Astrocyte of the cerebellum (primary cell): ENCODE measurements at regions not wholly inside any gene's neighbourhood (a gene's known extent, or its start where the extent isn't known, plus 50 kb on each side); places are given as distances from the start of the nearest gene placed in this dataset.

Experiments used
- DNase-seq: peaks from one replicate; pipeline ENCODE4 v3.0.0-alpha.2; 2011; ENCODE audit warnings: low read depth
- H3K4me3 ChIP-seq: 2 replicates; pipeline ENCODE4 v1.5.1; 2011; ENCODE audit warnings: mild to moderate bottlenecking, low read depth, low read length, moderate library complexity
- in situ Hi-C: cut with HindIII; loops from 2 replicates; pipeline ENCODE4 v1.10.0; 2017; ENCODE audit warnings: low sequenced_read_pairs
- TF ChIP-seq, protein P1 (sequence below): IDR thresholded peaks from 2 replicates; pipeline ENCODE4 v1.5.1; 2012; ENCODE audit warnings: low read length, low read depth, moderate library complexity, mild to moderate bottlenecking; ENCODE audit errors: missing control alignments

GRCh38 chr15:96219681-96220080 lies 110.8 kb upstream of the NR2F2 start:
- TF ChIP-seq, protein P1, sequence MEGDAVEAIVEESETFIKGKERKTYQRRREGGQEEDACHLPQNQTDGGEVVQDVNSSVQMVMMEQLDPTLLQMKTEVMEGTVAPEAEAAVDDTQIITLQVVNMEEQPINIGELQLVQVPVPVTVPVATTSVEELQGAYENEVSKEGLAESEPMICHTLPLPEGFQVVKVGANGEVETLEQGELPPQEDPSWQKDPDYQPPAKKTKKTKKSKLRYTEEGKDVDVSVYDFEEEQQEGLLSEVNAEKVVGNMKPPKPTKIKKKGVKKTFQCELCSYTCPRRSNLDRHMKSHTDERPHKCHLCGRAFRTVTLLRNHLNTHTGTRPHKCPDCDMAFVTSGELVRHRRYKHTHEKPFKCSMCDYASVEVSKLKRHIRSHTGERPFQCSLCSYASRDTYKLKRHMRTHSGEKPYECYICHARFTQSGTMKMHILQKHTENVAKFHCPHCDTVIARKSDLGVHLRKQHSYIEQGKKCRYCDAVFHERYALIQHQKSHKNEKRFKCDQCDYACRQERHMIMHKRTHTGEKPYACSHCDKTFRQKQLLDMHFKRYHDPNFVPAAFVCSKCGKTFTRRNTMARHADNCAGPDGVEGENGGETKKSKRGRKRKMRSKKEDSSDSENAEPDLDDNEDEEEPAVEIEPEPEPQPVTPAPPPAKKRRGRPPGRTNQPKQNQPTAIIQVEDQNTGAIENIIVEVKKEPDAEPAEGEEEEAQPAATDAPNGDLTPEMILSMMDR = no peak
- no peak for DNase-seq
- in situ Hi-C loops = no loop called here
- no peak overlapping the region for H3K4me3 ChIP-seq

GRCh38 chr15:96220657-96221056 lies 109.8 kb upstream of the NR2F2 start:
- no peak overlapping the region for H3K4me3 ChIP-seq
- TF ChIP-seq, protein P1 = no peak
- no peak for DNase-seq
- in situ Hi-C loops = no loop called here

GRCh38 chr15:96222981-96223380 lies 107.5 kb upstream of the NR2F2 start:
- no peak for DNase-seq
- no peak overlapping the region for H3K4me3 ChIP-seq
- TF ChIP-seq, protein P1 = no peak
- in situ Hi-C loops = no loop called here

GRCh38 chr15:96223939-96224338 lies 106.6 kb upstream of the NR2F2 start:
- no peak overlapping the region for H3K4me3 ChIP-seq
- DNase-seq = no peak
- TF ChIP-seq, protein P1 = no peak
- in situ Hi-C loops = no loop called here

- in situ Hi-C loops = no loop called here
- H3K4me3 ChIP-seq = no peak overlapping the region
- DNase-seq = no peak
- TF ChIP-seq, protein P1 = no peak
Observed at GRCh38 chr15:96225642-96226259, 104.7 kb upstream of the NR2F2 start.

DNA sequence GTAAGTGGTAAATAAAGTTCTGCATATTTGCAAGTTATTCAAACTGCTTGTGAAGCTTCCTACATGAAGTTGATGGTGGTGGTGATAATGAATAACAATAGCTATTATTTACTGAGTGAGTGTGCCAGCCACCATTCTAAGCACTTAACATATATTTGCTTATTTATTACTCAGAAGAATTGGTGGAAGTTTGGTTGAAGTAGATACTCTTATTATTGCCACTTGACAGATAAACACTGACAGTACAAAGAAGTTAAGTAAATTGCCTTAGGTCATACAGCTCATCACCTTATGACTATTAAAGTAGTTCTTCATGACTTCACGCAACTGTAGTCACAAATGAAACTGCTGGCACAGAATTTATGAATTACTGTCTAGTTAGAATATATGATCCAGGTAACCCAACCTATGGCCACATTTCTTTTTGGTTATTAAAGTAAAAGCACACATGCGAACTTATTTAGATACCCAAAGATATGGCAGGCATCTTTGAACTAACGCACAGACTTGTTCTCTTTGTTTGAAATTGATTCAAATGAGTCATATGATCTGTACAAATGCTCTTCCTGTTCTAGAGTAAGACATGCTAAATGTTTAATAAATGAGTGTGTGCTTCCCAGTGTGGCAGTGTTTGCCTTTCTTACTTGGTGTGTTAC lies 99.8 kb upstream of the NR2F2 start:
- DNase-seq = no peak
- H3K4me3 ChIP-seq = no peak overlapping the region

More for the DNA sequence above, 99.8 kb upstream of the NR2F2 start:
- TF ChIP-seq, protein P1 = no peak
- in situ Hi-C loops = no loop called here
